Keratinocyte (primary cell): ENCODE measurements at regions not wholly inside any gene's neighbourhood (a gene's known extent, or its start where the extent isn't known, plus 50 kb on each side); places are given as distances from the start of the nearest gene placed in this dataset.

Experiments
- EZH2 ChIP-seq: IDR thresholded peaks from one replicate; pipeline ENCODE4 v1.6.1; 2012; ENCODE audit warnings: inconsistent platforms, mild to moderate bottlenecking, low read length, moderate library complexity
- TF ChIP-seq, protein P1 (sequence below), 3 experiments: IDR thresholded peaks in 1 of 3; conservative IDR thresholded peaks in 1 of 3; optimal IDR thresholded peaks in 1 of 3; 2 replicates in 2 of 3; 3 replicates in 1 of 3; pipeline versions ENCODE3 to v1.5.1; 2011; ENCODE audit warnings: low read length in 3 of 3, mild to moderate bottlenecking in 3 of 3, moderate library complexity in 2 of 3, control low read depth in 1 of 3, inconsistent platforms in 1 of 3; ENCODE audit not compliant: insufficient read depth in 2 of 3; ENCODE audit errors: extremely low read depth in 1 of 3

DNA sequence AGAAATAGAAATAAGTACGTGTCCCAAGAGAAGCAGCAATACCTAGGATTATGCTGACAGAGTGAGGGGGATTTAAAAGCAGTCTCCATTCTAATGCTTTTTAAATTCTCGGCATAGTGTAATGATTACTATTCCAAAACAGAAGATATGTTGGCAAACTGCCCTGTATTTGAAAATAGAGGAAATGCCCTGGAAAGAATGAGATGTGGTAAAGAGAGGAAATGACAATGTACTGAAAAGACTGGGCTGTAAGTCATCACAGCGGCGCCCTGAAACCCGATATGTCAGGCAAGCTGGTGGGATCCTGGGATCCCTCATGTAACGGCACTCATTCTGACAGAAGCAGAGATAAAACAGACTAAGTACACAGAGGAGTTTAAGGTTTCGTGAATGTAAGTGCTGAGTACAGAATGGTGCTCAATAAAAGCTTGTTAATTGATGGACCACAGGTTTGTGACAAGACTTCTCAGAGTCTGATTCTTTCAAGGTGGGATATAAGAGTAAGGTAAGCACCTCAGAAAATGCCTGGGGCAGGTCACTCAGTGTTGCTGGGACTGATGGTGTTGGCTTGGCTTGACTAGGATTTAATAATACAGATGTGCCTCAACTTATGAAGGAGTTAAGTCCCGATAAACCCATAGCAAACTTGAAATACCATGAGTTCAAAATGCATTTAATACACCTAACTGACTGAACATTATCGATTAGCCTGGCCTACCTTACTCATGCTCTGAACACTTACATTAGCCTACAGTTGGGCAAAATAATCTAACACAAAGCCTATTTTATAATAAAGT lies 91.4 kb downstream of the NFKBIZ start:
- TF ChIP-seq, protein P1, sequence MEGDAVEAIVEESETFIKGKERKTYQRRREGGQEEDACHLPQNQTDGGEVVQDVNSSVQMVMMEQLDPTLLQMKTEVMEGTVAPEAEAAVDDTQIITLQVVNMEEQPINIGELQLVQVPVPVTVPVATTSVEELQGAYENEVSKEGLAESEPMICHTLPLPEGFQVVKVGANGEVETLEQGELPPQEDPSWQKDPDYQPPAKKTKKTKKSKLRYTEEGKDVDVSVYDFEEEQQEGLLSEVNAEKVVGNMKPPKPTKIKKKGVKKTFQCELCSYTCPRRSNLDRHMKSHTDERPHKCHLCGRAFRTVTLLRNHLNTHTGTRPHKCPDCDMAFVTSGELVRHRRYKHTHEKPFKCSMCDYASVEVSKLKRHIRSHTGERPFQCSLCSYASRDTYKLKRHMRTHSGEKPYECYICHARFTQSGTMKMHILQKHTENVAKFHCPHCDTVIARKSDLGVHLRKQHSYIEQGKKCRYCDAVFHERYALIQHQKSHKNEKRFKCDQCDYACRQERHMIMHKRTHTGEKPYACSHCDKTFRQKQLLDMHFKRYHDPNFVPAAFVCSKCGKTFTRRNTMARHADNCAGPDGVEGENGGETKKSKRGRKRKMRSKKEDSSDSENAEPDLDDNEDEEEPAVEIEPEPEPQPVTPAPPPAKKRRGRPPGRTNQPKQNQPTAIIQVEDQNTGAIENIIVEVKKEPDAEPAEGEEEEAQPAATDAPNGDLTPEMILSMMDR (optimal IDR thresholded peaks at IDR 0.05 in 1 of 3, IDR thresholded peaks at IDR 0.05 in 1 of 3, conservative IDR thresholded peaks at IDR 0.05 in 1 of 3; ENCODE audit: extremely low read depth in 1 of 3, insufficient read depth in 2 of 3, low read length in 3 of 3), result no peak
- no peak for TF ChIP-seq EZH2
